ENCODE measurements at regions not wholly inside any gene's neighbourhood (a gene's known extent, or its start where the extent isn't known, plus 50 kb on each side); places are given as distances from the start of the nearest gene placed in this dataset.

DNA sequence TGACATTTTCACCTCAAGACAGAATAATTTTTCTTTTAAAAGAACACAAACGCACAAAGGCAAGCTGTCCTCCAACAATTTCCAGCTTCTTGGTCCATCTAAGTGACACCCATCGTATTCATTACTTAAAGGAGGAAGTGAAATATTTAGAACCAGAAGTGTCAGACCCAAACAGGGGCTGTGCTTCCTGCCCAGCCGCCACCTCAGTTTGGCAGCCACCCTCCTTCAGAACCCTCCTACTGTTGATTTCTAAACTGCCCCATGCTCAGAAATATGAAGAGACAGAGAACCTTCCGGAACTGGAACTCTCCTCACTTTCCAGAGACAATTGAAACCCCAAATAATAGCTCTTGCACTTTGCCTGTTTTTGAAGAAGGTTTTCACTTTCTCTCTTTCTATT, 734.8 kb upstream of the SALL3 start:
- Mint-ChIP-seq H3K9me3 (ENCODE audit: unreplicated experiment) (peaks cover 33% of the 10 kb centered on the region), H3K27ac (ENCODE audit: low read depth, unreplicated experiment) (no peak overlapping the region), H3K27me3 (ENCODE audit: insufficient read depth, unreplicated experiment) (no peaks in the 10 kb centered on the region), H3K4me1 (ENCODE audit: insufficient read depth, unreplicated experiment) (no peaks in the 10 kb centered on the region), H3K36me3 (ENCODE audit: insufficient read depth, unreplicated experiment) (no peaks in the 10 kb centered on the region), H3K4me3 (ENCODE audit: unreplicated experiment) (no peak overlapping the region)
- TF ChIP-seq, protein P1, sequence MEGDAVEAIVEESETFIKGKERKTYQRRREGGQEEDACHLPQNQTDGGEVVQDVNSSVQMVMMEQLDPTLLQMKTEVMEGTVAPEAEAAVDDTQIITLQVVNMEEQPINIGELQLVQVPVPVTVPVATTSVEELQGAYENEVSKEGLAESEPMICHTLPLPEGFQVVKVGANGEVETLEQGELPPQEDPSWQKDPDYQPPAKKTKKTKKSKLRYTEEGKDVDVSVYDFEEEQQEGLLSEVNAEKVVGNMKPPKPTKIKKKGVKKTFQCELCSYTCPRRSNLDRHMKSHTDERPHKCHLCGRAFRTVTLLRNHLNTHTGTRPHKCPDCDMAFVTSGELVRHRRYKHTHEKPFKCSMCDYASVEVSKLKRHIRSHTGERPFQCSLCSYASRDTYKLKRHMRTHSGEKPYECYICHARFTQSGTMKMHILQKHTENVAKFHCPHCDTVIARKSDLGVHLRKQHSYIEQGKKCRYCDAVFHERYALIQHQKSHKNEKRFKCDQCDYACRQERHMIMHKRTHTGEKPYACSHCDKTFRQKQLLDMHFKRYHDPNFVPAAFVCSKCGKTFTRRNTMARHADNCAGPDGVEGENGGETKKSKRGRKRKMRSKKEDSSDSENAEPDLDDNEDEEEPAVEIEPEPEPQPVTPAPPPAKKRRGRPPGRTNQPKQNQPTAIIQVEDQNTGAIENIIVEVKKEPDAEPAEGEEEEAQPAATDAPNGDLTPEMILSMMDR (IDR thresholded peaks at IDR 0.05; ENCODE audit: unreplicated experiment): no peak
- BruUV-seq (replicated peaks): no TSS peak
- CTCF ChIA-PET: no interaction called here
- intact Hi-C loops (cut with micrococcal nuclease): no loop called here
- POLR2A ChIA-PET: no interaction called here
- DNase-seq (ENCODE audit: unreplicated experiment): no peak

DNA sequence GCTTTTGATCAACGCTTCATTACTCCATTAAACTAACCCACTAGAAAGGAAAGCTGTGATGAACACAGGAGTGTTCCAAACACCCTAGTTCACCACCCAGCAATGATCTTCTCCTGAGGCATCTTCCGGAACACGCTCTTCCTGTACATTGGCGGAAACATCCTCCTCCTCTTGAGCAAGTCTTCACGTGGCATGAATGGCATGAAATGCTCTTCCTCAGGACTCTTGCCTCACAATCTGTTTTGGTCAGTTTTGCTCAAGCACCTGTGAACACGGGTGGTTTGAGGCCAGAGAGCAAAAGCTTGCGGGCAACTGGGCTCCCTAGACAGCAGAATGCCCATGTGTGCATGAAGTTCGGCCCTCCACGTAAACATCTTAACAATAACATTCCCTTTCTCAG, 734.2 kb upstream of the SALL3 start:
- Mint-ChIP-seq H3K27me3 (ENCODE audit: insufficient read depth, unreplicated experiment) (no peaks in the 10 kb centered on the region), H3K36me3 (ENCODE audit: insufficient read depth, unreplicated experiment) (no peaks in the 10 kb centered on the region), H3K4me3 (ENCODE audit: unreplicated experiment) (no peak overlapping the region), H3K4me1 (ENCODE audit: insufficient read depth, unreplicated experiment) (no peaks in the 10 kb centered on the region), H3K9me3 (ENCODE audit: unreplicated experiment) (peaks cover 33% of the 10 kb centered on the region), H3K27ac (ENCODE audit: low read depth, unreplicated experiment) (no peak overlapping the region)
- ChIA-PET POLR2A (no interaction called here), CTCF (no interaction called here)
- peak; percentile 4 for DNase-seq (ENCODE audit: unreplicated experiment)
- intact Hi-C loops (cut with micrococcal nuclease): no loop called here
- TF ChIP-seq, protein P1 (IDR thresholded peaks at IDR 0.05; ENCODE audit: unreplicated experiment): no peak
- BruUV-seq (replicated peaks): no TSS peak

DNA sequence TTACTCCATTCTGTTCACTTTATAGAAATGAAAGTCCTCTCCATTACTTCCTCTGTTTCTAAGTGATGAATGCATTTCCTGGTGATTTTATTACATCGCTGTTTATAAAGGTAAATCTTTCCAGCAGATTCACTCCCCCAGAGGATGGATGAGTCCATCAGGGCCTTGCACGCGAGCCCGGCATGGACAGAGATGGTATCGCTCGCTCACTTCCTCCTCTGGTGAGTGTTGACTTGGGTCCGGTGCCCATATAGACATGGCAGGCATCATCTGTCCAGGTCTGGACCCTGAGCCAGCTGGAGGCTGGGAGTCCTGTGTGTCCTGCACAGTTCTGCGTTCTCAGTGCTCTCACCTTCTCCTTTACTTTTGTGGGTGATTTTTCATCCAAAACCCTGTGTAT, 733.6 kb upstream of the SALL3 start:
- ChIA-PET POLR2A (no interaction called here), CTCF (no interaction called here)
- Mint-ChIP-seq H3K4me3 (ENCODE audit: unreplicated experiment) (no peak overlapping the region), H3K27ac (ENCODE audit: low read depth, unreplicated experiment) (no peak overlapping the region), H3K4me1 (ENCODE audit: insufficient read depth, unreplicated experiment) (no peaks in the 10 kb centered on the region), H3K36me3 (ENCODE audit: insufficient read depth, unreplicated experiment) (no peaks in the 10 kb centered on the region), H3K27me3 (ENCODE audit: insufficient read depth, unreplicated experiment) (no peaks in the 10 kb centered on the region), H3K9me3 (ENCODE audit: unreplicated experiment) (peaks cover 28% of the 10 kb centered on the region)
- TF ChIP-seq, protein P1 (IDR thresholded peaks at IDR 0.05; ENCODE audit: unreplicated experiment): no peak
- intact Hi-C loops (cut with micrococcal nuclease): no loop called here
- BruUV-seq (replicated peaks): no TSS peak
- DNase-seq (ENCODE audit: unreplicated experiment): no peak

DNA sequence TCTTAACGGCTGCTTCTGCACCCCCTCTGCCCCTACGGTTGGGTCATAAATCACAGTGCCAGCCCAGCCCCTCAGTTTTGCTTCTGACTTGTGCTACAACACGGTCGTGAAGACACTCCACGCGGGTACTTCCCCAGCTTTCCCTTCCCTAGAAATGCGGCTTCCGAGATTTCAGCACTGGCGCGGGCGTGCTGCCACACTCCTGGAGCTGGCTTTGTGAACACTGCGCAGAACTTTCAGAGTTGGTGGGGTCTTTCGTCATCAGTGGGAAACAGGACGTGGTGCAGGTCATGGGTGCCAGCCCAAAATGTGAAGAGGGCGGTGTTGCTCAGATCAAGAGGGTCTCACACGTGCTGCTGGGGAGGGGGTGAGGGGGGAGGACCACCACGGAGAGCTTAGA, 733.0 kb upstream of the SALL3 start:
- POLR2A ChIA-PET: no interaction called here
- TF ChIP-seq, protein P1 (IDR thresholded peaks at IDR 0.05; ENCODE audit: unreplicated experiment): no peak
- H3K27ac Mint-ChIP-seq (ENCODE audit: low read depth, unreplicated experiment): no peak overlapping the region
- H3K4me3 Mint-ChIP-seq (ENCODE audit: unreplicated experiment): no peak overlapping the region
- BruUV-seq (replicated peaks): no TSS peak
- CTCF ChIA-PET: no interaction called here
- H3K27me3 Mint-ChIP-seq (ENCODE audit: insufficient read depth, unreplicated experiment): no peaks in the 10 kb centered on the region
- intact Hi-C loops (cut with micrococcal nuclease): no loop called here
- H3K9me3 Mint-ChIP-seq (ENCODE audit: unreplicated experiment): peaks cover 28% of the 10 kb centered on the region
- no peak for DNase-seq (ENCODE audit: unreplicated experiment)
- H3K36me3 Mint-ChIP-seq (ENCODE audit: insufficient read depth, unreplicated experiment): no peaks in the 10 kb centered on the region
- no peaks in the 10 kb centered on the region for H3K4me1 Mint-ChIP-seq (ENCODE audit: insufficient read depth, unreplicated experiment)

Measured in MCF 10A (cell line).